SK-N-MC (cell line): ENCODE measurements at regions not wholly inside any gene's neighbourhood (a gene's known extent, or its start where the extent isn't known, plus 50 kb on each side); places are given as distances from the start of the nearest gene placed in this dataset.

Source experiments
- EZH2 ChIP-seq: fragments of 200-600 bp; sonication (generic); IDR thresholded peaks from one replicate; pipeline ENCODE4 v1.6.1; 2017; ENCODE audit warnings: antibody characterized with exemption
- POLR2AphosphoS5 ChIP-seq: IDR thresholded peaks from 2 replicates; pipeline ENCODE4 v1.6.1; 2012; ENCODE audit warnings: mild to moderate bottlenecking, low read depth, low read length, borderline replicate concordance

GRCh38 chr11:81888391-81888790 lies 845.3 kb downstream of the FAM181B start:
- no peak for TF ChIP-seq POLR2AphosphoS5
- no peak for TF ChIP-seq EZH2
